Mesothelial cell of epicardium (in vitro differentiated cells): ENCODE measurements at regions not wholly inside any gene's neighbourhood (a gene's known extent, or its start where the extent isn't known, plus 50 kb on each side); places are given as distances from the start of the nearest gene placed in this dataset.
A peak's percentile ranks its signal among the peaks of the same experiment; 100 is the strongest.

Experiments used
- DNase-seq, 2 experiments: peaks; one replicate each; pipeline ENCODE4 v3.0.0; 2021; ENCODE audit warnings: low spot score in 2 of 2; ENCODE audit not compliant: unreplicated experiment in 2 of 2
- H3K27ac Mint-ChIP-seq: 2 replicates; pipeline ENCODE4 v1.8.0; 2021; ENCODE audit warnings: mixed read lengths
- H3K27me3 Mint-ChIP-seq: 2 replicates; pipeline ENCODE4 v1.8.0; 2021; ENCODE audit warnings: low read depth, mixed read lengths
- H3K36me3 Mint-ChIP-seq: 2 replicates; pipeline ENCODE4 v1.8.0; 2021; ENCODE audit warnings: mixed read lengths
- H3K4me1 Mint-ChIP-seq: 2 replicates; pipeline ENCODE4 v1.8.0; 2021; ENCODE audit warnings: mixed read lengths
- H3K4me3 Mint-ChIP-seq: 2 replicates; pipeline ENCODE4 v1.8.0; 2021; ENCODE audit warnings: mild to moderate bottlenecking, moderate library complexity, mixed read lengths
- H3K9me3 Mint-ChIP-seq: 2 replicates; pipeline ENCODE4 v1.8.0; 2021; ENCODE audit warnings: mixed read lengths
- TF ChIP-seq, protein P1 (sequence below): fragments of 200-600 bp; sonication (generic); IDR thresholded peaks from one replicate; pipeline ENCODE4 v1.5.0; 2021; ENCODE audit warnings: antibody characterized with exemption; ENCODE audit not compliant: unreplicated experiment

DNA sequence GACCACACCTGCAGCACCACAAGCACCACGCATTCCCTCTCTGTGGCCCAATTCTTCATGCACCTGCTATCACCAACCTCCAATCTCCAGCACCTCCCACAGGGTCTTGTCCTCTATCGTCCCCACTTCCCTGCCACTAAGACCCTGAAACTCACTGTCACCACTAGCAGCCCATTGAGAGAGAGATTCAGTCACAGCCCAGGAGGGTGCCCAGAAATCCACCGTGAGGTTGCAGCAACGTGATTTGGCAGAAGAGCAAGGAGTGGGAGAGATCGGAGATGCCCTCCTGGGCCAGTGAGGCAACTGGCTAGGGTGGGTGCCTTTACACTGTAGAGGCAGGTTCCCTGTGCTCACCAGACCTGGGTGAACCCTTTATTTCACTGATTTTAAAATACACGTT is 90.1 kb downstream of the ANKRD60 start:
- TF ChIP-seq, protein P1, sequence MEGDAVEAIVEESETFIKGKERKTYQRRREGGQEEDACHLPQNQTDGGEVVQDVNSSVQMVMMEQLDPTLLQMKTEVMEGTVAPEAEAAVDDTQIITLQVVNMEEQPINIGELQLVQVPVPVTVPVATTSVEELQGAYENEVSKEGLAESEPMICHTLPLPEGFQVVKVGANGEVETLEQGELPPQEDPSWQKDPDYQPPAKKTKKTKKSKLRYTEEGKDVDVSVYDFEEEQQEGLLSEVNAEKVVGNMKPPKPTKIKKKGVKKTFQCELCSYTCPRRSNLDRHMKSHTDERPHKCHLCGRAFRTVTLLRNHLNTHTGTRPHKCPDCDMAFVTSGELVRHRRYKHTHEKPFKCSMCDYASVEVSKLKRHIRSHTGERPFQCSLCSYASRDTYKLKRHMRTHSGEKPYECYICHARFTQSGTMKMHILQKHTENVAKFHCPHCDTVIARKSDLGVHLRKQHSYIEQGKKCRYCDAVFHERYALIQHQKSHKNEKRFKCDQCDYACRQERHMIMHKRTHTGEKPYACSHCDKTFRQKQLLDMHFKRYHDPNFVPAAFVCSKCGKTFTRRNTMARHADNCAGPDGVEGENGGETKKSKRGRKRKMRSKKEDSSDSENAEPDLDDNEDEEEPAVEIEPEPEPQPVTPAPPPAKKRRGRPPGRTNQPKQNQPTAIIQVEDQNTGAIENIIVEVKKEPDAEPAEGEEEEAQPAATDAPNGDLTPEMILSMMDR = no peak
- Mint-ChIP-seq H3K4me3 (no peak overlapping the region), H3K4me1 (peaks cover 53% of the 10 kb centered on the region), H3K9me3 (peaks cover 4% of the 10 kb centered on the region), H3K27ac (no peak overlapping the region), H3K27me3 (peaks cover 42% of the 10 kb centered on the region), H3K36me3 (no peaks in the 10 kb centered on the region)
- peak in 1 of 2 experiments; percentile 24 for DNase-seq

DNA sequence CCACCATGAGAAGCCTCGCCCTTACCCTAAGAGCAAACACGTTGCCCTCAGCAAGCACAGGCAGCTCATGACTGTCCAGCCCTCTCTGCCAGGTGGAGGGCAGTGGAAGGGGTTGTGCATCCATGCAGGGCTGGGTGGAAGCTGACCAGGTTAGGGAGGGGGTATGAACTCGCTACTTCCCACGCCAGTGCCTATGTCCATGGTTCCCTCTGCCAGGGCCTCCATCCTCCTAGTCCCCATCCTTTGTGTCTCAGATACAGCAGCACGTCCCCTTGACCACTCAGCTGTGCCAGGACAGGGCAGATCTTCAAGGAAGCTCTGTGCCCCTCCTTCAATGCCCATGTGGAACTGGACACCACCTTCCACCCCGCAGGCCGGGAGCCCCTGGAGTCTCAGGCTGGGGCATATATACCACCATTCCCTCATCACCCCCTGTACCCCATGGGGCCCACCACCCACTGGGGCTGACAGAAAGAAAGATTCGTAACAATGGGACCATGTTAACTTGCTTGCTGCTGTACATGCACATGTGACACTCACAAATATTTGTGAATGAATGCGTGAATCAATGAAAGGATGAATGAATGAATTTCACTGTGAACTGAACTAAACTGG is 90.7 kb downstream of the ANKRD60 start:
- Mint-ChIP-seq H3K4me3 (no peak overlapping the region), H3K9me3 (peaks cover 4% of the 10 kb centered on the region), H3K27me3 (peaks cover 42% of the 10 kb centered on the region), H3K27ac (no peak overlapping the region), H3K36me3 (no peaks in the 10 kb centered on the region), H3K4me1 (peaks cover 58% of the 10 kb centered on the region)
- no peak for DNase-seq
- TF ChIP-seq, protein P1 = no peak

DNA sequence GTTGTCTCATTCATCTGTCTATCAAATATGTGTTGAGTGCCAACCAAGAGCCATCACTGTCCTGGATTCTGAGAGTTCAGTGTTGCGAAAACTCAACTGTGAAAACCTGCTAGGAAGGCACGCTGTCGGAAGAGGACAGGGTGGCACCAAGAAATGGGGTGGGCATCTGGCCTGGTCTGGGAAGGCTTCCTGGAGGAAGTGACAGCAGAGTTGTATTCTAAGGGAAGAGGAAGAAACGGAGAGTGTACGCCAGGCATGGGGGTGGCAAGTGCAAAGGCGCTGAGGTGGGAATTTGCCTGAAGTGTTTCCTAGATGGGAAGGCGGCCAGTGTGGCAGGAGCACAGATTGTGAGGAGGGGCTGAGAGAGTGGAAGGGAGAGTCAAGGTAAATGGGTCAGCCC is 91.2 kb downstream of the ANKRD60 start:
- TF ChIP-seq, protein P1 = no peak
- DNase-seq = no peak
- Mint-ChIP-seq H3K36me3 (no peaks in the 10 kb centered on the region), H3K4me3 (no peak overlapping the region), H3K27me3 (peaks cover 42% of the 10 kb centered on the region), H3K9me3 (peaks cover 4% of the 10 kb centered on the region), H3K4me1 (peaks cover 58% of the 10 kb centered on the region), H3K27ac (no peak overlapping the region)

DNA sequence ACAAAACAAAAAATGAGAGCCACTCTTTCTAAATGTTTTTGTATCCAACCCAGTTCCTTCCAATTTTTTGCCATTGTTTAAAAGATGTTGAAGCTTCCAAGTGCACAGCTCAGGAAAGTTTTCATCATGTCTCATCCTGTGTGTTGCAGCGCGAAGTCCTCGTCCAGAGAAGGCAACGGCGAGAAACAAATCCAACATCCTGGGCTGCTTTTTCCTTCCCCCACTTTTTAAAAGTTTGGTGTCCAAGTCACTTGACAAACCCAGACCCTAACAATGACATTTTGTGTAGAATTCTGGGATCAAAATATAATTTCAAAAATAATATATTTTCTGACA is 92.3 kb downstream of the ANKRD60 start:
- Mint-ChIP-seq H3K9me3 (peaks cover 4% of the 10 kb centered on the region), H3K27me3 (peaks cover 42% of the 10 kb centered on the region), H3K27ac (peak overlapping the region; percentile 58), H3K4me3 (no peak overlapping the region), H3K36me3 (no peaks in the 10 kb centered on the region), H3K4me1 (peaks cover 58% of the 10 kb centered on the region)
- DNase-seq = no peak
- TF ChIP-seq, protein P1 = no peak

DNA sequence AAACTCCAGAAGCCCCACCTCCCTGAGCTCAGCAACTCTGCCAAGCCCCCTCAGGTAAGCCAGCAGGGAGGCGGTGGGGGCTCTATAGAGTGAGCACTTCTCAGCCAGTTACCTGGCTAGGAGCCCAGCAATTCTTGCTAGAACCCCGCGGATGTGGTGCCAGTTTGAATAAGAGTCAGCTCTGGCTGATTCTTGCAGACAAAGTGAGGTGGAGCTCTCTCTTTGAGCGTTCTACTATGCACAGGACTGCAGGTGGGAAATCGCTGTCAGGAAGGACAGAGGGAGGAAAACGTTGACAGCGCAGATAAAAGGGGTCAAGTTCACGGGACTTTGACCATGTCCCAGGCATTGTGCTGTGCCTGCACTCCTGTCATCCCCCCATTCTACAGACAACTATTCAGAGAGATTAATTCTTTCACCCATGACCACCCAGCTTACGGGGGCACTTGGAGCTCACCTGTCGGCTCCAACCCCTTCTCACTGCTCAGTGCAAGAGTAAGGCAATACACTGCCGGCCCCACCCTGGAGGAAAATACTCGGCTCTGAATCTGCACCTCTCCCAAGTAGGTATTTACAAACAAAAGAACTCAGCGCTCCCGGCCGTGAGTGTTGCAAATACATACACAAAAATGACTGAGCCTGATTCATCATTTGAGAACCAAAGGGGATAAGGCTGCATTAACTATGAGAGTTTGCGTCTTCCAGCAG is 92.9 kb downstream of the ANKRD60 start:
- peaks cover 42% of the 10 kb centered on the region for H3K27me3 Mint-ChIP-seq
- no peak for DNase-seq
- H3K36me3 Mint-ChIP-seq = no peaks in the 10 kb centered on the region
- TF ChIP-seq, protein P1 = no peak
- H3K9me3 Mint-ChIP-seq = peaks cover 2% of the 10 kb centered on the region
- H3K4me1 Mint-ChIP-seq = peaks cover 58% of the 10 kb centered on the region
- H3K27ac Mint-ChIP-seq = no peak overlapping the region
- no peak overlapping the region for H3K4me3 Mint-ChIP-seq
